GM20431 (cell line): ENCODE measurements at regions not wholly inside any gene's neighbourhood (a gene's known extent, or its start where the extent isn't known, plus 50 kb on each side); places are given as distances from the start of the nearest gene placed in this dataset.
"Not testable (repeated sequence)": the region's sequence is repeated elsewhere in the genome, so short reads cannot be mapped to it uniquely, and the experiment has no call there.

Experiments used
- in situ Hi-C: fragments of 300-500 bp; cut with MseI, MboI; formaldehyde crosslinking; loops from one replicate; pipeline ENCODE4 v1.15.0; 2020; ENCODE audit warnings: low sequenced_read_pairs; ENCODE audit not compliant: unreplicated experiment

GRCh38 chr3:137524751-137525150 is 239.4 kb upstream of the SOX14 start:
- in situ Hi-C loops = no loop called here

GRCh38 chr3:137525471-137525870 is 238.6 kb upstream of the SOX14 start:
- in situ Hi-C loops = no loop called here

GRCh38 chr3:137542049-137542448 is 222.1 kb upstream of the SOX14 start:
- in situ Hi-C loops = no loop called here

- in situ Hi-C loops = no loop called here
Observed at GRCh38 chr3:137554242-137554641, 209.9 kb upstream of the SOX14 start.

GRCh38 chr3:137568880-137569279 is 195.2 kb upstream of the SOX14 start:
- in situ Hi-C loops = no loop called here

- in situ Hi-C loops = no loop called here
Observed at GRCh38 chr3:137572931-137573330, 191.2 kb upstream of the SOX14 start.

GRCh38 chr3:137582484-137582883 is 181.6 kb upstream of the SOX14 start:
- in situ Hi-C loops = no loop called here

- in situ Hi-C loops = no loop called here
Observed at GRCh38 chr3:137583256-137583655, 180.9 kb upstream of the SOX14 start.

GRCh38 chr3:137588871-137589270 is 175.2 kb upstream of the SOX14 start:
- in situ Hi-C loops = no loop called here

GRCh38 chr3:137595415-137595814 is 168.7 kb upstream of the SOX14 start:
- in situ Hi-C loops = not testable (repeated sequence)

GRCh38 chr3:137610723-137611122 is 153.4 kb upstream of the SOX14 start:
- in situ Hi-C loops = no loop called here

GRCh38 chr3:137612291-137612690 is 151.8 kb upstream of the SOX14 start:
- in situ Hi-C loops = no loop called here

- in situ Hi-C loops = no loop called here
Observed at GRCh38 chr3:137615659-137616418, 148.3 kb upstream of the SOX14 start.

GRCh38 chr3:137641879-137642704 is 122.0 kb upstream of the SOX14 start:
- in situ Hi-C loops = no loop called here

- in situ Hi-C loops = no loop called here
Observed at GRCh38 chr3:137642831-137643230, 121.3 kb upstream of the SOX14 start.

GRCh38 chr3:137647179-137647578 is 116.9 kb upstream of the SOX14 start:
- in situ Hi-C loops = no loop called here

- in situ Hi-C loops = no loop called here
Observed at GRCh38 chr3:137669519-137670060, 94.5 kb upstream of the SOX14 start.

GRCh38 chr3:137687181-137687879 is 76.8 kb upstream of the SOX14 start:
- in situ Hi-C loops = loop anchor here (25.0 kb wide), 1 partner anchor 575 kb away; no protein-coding TSS in a partner anchor

GRCh38 chr3:137692803-137693431 is 71.2 kb upstream of the SOX14 start:
- in situ Hi-C loops = loop anchor here (25.0 kb wide), 1 partner anchor 581 kb away; no protein-coding TSS in a partner anchor

GRCh38 chr3:137693791-137694190 is 70.3 kb upstream of the SOX14 start:
- in situ Hi-C loops = loop anchor here (25.0 kb wide), 1 partner anchor 581 kb away; no protein-coding TSS in a partner anchor
